C4-2B (cell line): ENCODE measurements at regions not wholly inside any gene's neighbourhood (a gene's known extent, or its start where the extent isn't known, plus 50 kb on each side); places are given as distances from the start of the nearest gene placed in this dataset.

ENCODE experiments used
- H3K27ac ChIP-seq: fragments of 450-650 bp; 2 replicates; pipeline ENCODE4 v1.5.1; 2017
- ZFX ChIP-seq: fragments of 450-650 bp; IDR thresholded peaks from 2 replicates; pipeline ENCODE4 v1.6.1; 2017
- TF ChIP-seq, protein P1 (sequence below): fragments of 450-650 bp; conservative IDR thresholded peaks from 2 replicates; pipeline ENCODE4 v1.5.1; 2017; ENCODE audit warnings: mild to moderate bottlenecking

DNA sequence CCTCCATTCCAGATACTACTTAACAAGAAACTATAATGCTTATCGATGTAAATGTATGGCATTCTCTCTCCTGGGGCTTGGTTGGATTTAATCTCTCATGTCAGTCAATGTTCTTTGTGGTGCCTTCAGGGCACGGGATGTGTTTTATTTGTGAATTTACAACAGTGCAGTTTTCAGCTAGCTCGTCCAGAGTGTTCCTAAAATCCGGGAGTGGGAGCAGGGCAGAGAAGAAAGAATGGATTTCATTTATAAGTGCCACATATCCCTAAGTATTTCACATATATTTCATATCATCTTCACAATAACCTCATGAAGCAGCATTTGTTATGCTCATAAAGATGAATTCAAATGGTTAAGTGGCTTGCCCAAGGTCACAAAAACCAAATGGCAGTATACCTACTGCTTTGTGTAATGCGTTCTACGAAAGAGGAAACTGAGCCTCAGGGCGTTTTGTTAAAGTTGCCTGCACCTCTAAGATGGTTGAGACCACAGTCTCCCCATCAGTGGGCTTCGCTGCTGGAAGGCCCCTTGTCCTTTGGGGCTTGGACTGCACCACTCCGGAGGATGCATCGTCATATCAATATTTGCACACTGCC is 134.7 kb upstream of the MGAT5 start:
- no peak for TF ChIP-seq ZFX
- TF ChIP-seq, protein P1, sequence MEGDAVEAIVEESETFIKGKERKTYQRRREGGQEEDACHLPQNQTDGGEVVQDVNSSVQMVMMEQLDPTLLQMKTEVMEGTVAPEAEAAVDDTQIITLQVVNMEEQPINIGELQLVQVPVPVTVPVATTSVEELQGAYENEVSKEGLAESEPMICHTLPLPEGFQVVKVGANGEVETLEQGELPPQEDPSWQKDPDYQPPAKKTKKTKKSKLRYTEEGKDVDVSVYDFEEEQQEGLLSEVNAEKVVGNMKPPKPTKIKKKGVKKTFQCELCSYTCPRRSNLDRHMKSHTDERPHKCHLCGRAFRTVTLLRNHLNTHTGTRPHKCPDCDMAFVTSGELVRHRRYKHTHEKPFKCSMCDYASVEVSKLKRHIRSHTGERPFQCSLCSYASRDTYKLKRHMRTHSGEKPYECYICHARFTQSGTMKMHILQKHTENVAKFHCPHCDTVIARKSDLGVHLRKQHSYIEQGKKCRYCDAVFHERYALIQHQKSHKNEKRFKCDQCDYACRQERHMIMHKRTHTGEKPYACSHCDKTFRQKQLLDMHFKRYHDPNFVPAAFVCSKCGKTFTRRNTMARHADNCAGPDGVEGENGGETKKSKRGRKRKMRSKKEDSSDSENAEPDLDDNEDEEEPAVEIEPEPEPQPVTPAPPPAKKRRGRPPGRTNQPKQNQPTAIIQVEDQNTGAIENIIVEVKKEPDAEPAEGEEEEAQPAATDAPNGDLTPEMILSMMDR: no peak
- H3K27ac ChIP-seq: peak overlapping the region; percentile 91; the same call in 1 of the 2 replicates

GRCh38 chr2:134119713-134120405 is 134.0 kb upstream of the MGAT5 start:
- peak overlapping the region; percentile 91 for H3K27ac ChIP-seq
- TF ChIP-seq ZFX: no peak
- TF ChIP-seq, protein P1: no peak

DNA sequence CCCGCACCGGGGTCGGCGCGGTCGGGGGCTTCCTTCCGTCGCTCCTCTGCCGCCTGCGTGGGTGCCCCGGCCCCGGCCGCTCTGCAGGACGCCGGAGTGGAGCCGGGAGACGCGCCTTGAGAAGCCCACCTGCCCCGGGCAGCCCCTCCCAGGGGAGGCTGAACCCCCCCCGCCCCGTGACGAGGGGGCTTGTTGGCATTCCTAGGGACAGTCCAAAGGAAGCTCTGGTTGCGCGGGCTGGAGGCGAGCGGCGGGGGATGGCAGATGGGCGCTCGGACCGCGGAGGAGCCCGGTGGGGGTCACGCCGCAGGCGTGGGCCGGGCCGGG is 133.5 kb upstream of the MGAT5 start:
- H3K27ac ChIP-seq: peak overlapping the region; percentile 91
- no peak for TF ChIP-seq ZFX
- TF ChIP-seq, protein P1: no peak

GRCh38 chr2:134120733-134121630 is 132.9 kb upstream of the MGAT5 start:
- H3K27ac ChIP-seq: peak overlapping the region; percentile 91
- TF ChIP-seq, protein P1: no peak
- TF ChIP-seq ZFX: peak; percentile 67

- TF ChIP-seq, protein P1: no peak
- TF ChIP-seq ZFX: no peak
- no peak overlapping the region for H3K27ac ChIP-seq
These were observed 131.3 kb upstream of the MGAT5 start for GRCh38 chr2:134122610-134123009.

DNA sequence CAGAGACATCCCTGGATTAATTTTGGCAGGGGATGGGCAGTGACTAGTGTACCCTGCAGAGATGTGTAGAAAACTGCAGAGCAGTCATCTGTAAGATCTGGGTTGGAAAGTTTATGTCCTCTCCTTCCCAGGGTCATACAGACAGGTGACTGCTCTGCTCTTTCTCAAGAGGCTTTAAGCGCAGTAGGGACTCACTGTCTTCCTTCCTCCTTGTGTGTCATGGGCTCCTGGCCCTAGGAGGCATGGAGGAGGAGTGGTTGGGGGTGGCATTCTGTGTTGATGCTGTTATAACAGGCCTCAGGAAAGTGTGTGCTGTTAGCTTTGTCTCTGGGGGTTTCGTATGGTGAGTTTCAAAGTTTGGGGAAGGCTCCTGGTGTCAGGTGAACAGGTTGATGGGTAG is 130.5 kb upstream of the MGAT5 start:
- H3K27ac ChIP-seq: peak overlapping the region; percentile 28; the same call in 1 of the 2 replicates
- TF ChIP-seq ZFX: no peak
- TF ChIP-seq, protein P1: no peak
